ENCODE measurements at regions not wholly inside any gene's neighbourhood (a gene's known extent, or its start where the extent isn't known, plus 50 kb on each side); places are given as distances from the start of the nearest gene placed in this dataset.

DNA sequence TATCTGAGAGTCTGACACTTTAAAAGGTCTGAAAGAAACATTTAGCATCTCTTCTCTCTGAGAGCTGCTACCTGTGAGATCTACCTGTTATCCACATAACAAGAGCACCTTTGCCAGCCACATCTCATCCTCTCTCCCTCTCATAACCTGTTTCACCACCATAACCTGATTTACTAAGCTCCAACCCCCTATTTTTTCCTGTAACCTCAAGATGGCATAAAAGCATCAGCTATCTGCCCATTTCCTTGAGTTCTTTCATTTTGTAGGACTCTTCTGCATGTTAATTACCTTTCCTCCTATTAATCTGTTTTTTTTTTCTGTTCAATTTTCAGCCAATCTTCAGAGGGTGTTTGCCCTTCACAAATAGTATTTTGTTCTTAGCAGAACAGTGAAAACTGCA, 136.5 kb upstream of the KCNK1 start:
- no peak overlapping the region for H3K27ac ChIP-seq
- H3K36me3 ChIP-seq: no peaks in the 10 kb centered on the region
- DNase-seq (ENCODE audit: extremely low spot score in 2 of 2): no peak
- no peak for TF ChIP-seq POLR2A (IDR thresholded peaks at IDR 0.05)
- TF ChIP-seq POLR2AphosphoS5 (IDR thresholded peaks at IDR 0.05; ENCODE audit: insufficient read depth in 1 of 2, low read depth in 1 of 2): no peak
- TF ChIP-seq, protein P1, sequence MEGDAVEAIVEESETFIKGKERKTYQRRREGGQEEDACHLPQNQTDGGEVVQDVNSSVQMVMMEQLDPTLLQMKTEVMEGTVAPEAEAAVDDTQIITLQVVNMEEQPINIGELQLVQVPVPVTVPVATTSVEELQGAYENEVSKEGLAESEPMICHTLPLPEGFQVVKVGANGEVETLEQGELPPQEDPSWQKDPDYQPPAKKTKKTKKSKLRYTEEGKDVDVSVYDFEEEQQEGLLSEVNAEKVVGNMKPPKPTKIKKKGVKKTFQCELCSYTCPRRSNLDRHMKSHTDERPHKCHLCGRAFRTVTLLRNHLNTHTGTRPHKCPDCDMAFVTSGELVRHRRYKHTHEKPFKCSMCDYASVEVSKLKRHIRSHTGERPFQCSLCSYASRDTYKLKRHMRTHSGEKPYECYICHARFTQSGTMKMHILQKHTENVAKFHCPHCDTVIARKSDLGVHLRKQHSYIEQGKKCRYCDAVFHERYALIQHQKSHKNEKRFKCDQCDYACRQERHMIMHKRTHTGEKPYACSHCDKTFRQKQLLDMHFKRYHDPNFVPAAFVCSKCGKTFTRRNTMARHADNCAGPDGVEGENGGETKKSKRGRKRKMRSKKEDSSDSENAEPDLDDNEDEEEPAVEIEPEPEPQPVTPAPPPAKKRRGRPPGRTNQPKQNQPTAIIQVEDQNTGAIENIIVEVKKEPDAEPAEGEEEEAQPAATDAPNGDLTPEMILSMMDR (IDR thresholded peaks at IDR 0.05): no peak
- H3K4me1 ChIP-seq: no peaks in the 10 kb centered on the region
- H3K9me3 ChIP-seq: no peaks in the 10 kb centered on the region
- intact Hi-C loops (cut with DNase I): no loop called here
- H3K27me3 ChIP-seq: no peaks in the 10 kb centered on the region
- no peak overlapping the region for H3K4me3 ChIP-seq

DNA sequence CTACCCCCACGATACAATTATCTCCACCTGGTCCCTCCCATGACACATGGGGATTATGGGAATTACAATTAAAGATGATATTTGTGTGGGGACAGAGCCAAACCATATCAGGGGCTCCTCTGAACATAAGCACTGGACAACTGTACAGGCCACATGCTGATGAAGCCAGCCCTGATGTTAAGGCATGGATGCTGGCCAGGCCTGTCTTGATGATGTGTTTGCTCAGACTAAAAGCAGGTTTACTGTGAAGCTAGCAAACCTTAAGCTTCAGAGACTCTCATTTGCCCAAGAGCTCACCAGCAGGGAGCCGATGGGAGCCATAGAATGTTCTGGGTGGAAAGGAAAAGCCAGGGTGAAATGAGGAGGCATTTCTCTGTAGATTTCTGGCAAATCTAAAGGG, 135.3 kb upstream of the KCNK1 start:
- Histone ChIP-seq H3K4me3 (no peak overlapping the region), H3K9me3 (no peaks in the 10 kb centered on the region), H3K27me3 (no peaks in the 10 kb centered on the region), H3K4me1 (no peaks in the 10 kb centered on the region), H3K36me3 (no peaks in the 10 kb centered on the region), H3K27ac (no peak overlapping the region)
- no peak for DNase-seq (ENCODE audit: extremely low spot score in 2 of 2)
- intact Hi-C loops (cut with DNase I): no loop called here
- TF ChIP-seq POLR2A (IDR thresholded peaks at IDR 0.05) (no peak), POLR2AphosphoS5 (IDR thresholded peaks at IDR 0.05; ENCODE audit: insufficient read depth in 1 of 2, low read depth in 1 of 2) (no peak)
- TF ChIP-seq, protein P1 (IDR thresholded peaks at IDR 0.05): no peak

DNA sequence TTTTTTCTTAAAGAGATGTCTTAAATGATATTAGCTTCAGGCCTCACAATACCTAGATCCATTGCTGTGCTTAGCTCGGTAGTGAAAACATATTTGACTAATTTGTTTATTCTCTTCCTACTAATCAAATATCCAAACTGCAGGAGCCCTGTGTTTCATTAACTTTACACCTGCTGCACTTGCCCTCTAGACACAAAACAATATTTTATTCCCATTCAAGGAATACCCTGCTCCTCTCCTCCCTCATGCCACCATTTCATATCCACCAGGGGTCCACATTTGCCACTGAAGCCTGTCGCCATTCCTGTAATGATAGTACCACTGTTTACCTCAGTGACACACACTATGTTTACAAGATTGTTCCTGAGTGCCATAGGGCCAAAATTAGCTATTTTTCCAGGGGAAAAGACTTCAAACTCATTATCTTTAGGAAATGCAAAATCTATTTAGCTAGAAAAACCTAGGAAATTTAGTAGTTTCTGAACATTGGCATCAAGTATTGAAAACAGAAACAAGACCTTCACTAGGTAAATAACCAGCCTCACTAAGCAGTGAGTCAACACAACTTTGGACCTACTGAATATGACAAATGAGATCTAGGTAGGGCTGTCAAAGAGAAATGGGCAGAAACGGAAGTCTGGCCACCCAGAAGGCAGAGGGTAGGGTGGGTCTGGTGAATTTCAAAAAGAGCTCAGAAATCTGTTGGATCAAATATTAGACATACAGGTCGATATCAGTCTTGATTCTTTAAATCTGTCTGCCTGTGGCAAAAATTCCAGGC, 134.6 kb upstream of the KCNK1 start:
- TF ChIP-seq POLR2A (IDR thresholded peaks at IDR 0.05) (no peak), POLR2AphosphoS5 (IDR thresholded peaks at IDR 0.05; ENCODE audit: insufficient read depth in 1 of 2, low read depth in 1 of 2) (no peak)
- TF ChIP-seq, protein P1 (IDR thresholded peaks at IDR 0.05): no peak
- no peaks in the 10 kb centered on the region for H3K27me3 ChIP-seq
- DNase-seq (ENCODE audit: extremely low spot score in 2 of 2): no peak

DNA sequence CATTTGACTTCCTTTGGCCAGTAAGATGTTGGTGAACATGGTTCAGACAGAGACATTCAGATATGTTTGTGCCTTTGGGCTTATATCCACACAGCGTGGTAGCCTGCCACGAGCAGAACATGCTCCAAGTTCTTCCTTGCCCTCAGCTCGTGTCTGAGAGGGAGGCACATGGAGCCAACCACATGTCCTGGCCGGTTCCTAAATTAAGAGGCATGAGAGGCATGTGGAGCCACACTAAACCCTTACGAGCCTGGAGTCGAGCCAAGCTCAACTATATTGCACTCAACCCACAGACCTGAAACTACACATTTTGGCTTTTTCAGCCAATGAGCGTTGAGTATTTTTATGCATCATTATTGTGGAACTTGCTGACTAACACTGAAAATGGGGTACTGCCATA, 133.7 kb upstream of the KCNK1 start:
- intact Hi-C loops (cut with DNase I): no loop called here

More for the DNA sequence above, 134.6 kb upstream of the KCNK1 start:
- Histone ChIP-seq H3K4me1 (no peaks in the 10 kb centered on the region), H3K9me3 (no peaks in the 10 kb centered on the region), H3K27ac (no peak overlapping the region), H3K4me3 (no peak overlapping the region), H3K36me3 (no peaks in the 10 kb centered on the region)
- intact Hi-C loops (cut with DNase I): no loop called here

DNA sequence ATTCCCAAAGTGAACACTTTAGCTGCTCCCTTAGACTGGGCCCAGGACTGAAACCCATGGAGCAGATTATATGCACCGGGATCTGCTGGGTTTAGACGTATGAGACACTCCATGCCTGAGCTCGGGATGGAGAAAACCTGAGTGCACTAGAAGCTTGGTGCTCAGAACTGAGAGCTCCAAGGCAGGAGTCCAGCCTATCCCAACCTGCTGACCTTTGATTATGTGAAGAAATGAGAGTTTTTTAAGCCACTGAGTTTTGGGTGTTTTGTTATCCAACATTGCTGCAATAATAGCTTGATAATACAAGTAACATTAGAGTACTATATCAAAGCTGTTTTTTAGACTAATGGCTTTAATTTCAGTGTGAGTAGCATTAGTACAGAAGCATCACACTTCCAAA, 131.5 kb upstream of the KCNK1 start:
- H3K4me3 ChIP-seq: no peak overlapping the region
- TF ChIP-seq POLR2AphosphoS5 (IDR thresholded peaks at IDR 0.05; ENCODE audit: insufficient read depth in 1 of 2, low read depth in 1 of 2): no peak
- TF ChIP-seq POLR2A (IDR thresholded peaks at IDR 0.05): no peak
- TF ChIP-seq, protein P1 (IDR thresholded peaks at IDR 0.05): no peak
- H3K27ac ChIP-seq: no peak overlapping the region
- no peaks in the 10 kb centered on the region for H3K36me3 ChIP-seq
- no peaks in the 10 kb centered on the region for H3K4me1 ChIP-seq
- intact Hi-C loops (cut with DNase I): no loop called here
- no peak for DNase-seq (ENCODE audit: extremely low spot score in 2 of 2)
- no peaks in the 10 kb centered on the region for H3K27me3 ChIP-seq
- H3K9me3 ChIP-seq: no peaks in the 10 kb centered on the region

More for the DNA sequence above, 133.7 kb upstream of the KCNK1 start:
- Histone ChIP-seq H3K27ac (no peak overlapping the region), H3K9me3 (no peaks in the 10 kb centered on the region), H3K27me3 (no peaks in the 10 kb centered on the region), H3K36me3 (no peaks in the 10 kb centered on the region), H3K4me1 (no peaks in the 10 kb centered on the region), H3K4me3 (no peak overlapping the region)
- DNase-seq (ENCODE audit: extremely low spot score in 2 of 2): no peak
- TF ChIP-seq, protein P1 (IDR thresholded peaks at IDR 0.05): no peak
- TF ChIP-seq POLR2AphosphoS5 (IDR thresholded peaks at IDR 0.05; ENCODE audit: insufficient read depth in 1 of 2, low read depth in 1 of 2): no peak
- TF ChIP-seq POLR2A (IDR thresholded peaks at IDR 0.05): no peak

Measured in vagina (tissue), 2 donors.